ENCODE measurements at regions not wholly inside any gene's neighbourhood (a gene's known extent, or its start where the extent isn't known, plus 50 kb on each side); places are given as distances from the start of the nearest gene placed in this dataset.

- TF ChIP-seq TAF1 (conservative IDR thresholded peaks at IDR 0.05) (no peak), FOXA1 (IDR thresholded peaks at IDR 0.05) (no peak)
- TF ChIP-seq, protein P1, sequence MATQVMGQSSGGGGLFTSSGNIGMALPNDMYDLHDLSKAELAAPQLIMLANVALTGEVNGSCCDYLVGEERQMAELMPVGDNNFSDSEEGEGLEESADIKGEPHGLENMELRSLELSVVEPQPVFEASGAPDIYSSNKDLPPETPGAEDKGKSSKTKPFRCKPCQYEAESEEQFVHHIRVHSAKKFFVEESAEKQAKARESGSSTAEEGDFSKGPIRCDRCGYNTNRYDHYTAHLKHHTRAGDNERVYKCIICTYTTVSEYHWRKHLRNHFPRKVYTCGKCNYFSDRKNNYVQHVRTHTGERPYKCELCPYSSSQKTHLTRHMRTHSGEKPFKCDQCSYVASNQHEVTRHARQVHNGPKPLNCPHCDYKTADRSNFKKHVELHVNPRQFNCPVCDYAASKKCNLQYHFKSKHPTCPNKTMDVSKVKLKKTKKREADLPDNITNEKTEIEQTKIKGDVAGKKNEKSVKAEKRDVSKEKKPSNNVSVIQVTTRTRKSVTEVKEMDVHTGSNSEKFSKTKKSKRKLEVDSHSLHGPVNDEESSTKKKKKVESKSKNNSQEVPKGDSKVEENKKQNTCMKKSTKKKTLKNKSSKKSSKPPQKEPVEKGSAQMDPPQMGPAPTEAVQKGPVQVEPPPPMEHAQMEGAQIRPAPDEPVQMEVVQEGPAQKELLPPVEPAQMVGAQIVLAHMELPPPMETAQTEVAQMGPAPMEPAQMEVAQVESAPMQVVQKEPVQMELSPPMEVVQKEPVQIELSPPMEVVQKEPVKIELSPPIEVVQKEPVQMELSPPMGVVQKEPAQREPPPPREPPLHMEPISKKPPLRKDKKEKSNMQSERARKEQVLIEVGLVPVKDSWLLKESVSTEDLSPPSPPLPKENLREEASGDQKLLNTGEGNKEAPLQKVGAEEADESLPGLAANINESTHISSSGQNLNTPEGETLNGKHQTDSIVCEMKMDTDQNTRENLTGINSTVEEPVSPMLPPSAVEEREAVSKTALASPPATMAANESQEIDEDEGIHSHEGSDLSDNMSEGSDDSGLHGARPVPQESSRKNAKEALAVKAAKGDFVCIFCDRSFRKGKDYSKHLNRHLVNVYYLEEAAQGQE (IDR thresholded peaks at IDR 0.05): no peak
- 77% methylated on average over 6 of the region's 6 CpGs for WGBS
- no peak for DNase-seq (ENCODE audit: low spot score)
- Histone ChIP-seq H3K27ac (ENCODE audit: low read depth in 1 of 2, low read length in 2 of 2) (no peak overlapping the region), H3K27me3 (ENCODE audit: control insufficient read depth in 4 of 4, insufficient read depth in 4 of 4, low read length in 3 of 4) (peaks cover 0 to 4% (median 0%) of the 10 kb centered on the region in 4 donors), H3K36me3 (ENCODE audit: control insufficient read depth in 4 of 4, insufficient read depth in 3 of 4, low read depth in 1 of 4, low read length in 3 of 4) (no peaks in the 10 kb centered on the region), H3K4me3 (ENCODE audit: low read depth in 1 of 3, low read length in 3 of 3) (no peak overlapping the region), H3K4me1 (ENCODE audit: control insufficient read depth in 4 of 4, insufficient read depth in 4 of 4, low read length in 3 of 4) (no peaks in the 10 kb centered on the region), H3K9me3 (ENCODE audit: control insufficient read depth in 4 of 4, low read length in 3 of 4) (no peaks in the 10 kb centered on the region), H3K9ac (ENCODE audit: low read depth in 1 of 2, low read length in 2 of 2) (no peak overlapping the region)
Measured at GRCh38 chr18:37762076-37762621, 196.6 kb upstream of the CELF4 start.

GRCh38 chr18:37754141-37754540 is 188.5 kb upstream of the CELF4 start:
- TF ChIP-seq, protein P1 (IDR thresholded peaks at IDR 0.05): no peak
- TF ChIP-seq HNF4A (conservative IDR thresholded peaks at IDR 0.05) (no peak), ATF3 (IDR thresholded peaks at IDR 0.05) (no peak), MAX (IDR thresholded peaks at IDR 0.05) (no peak), FOXA2 (IDR thresholded peaks at IDR 0.05) (no peak), GABPA (IDR thresholded peaks at IDR 0.05 in 1 of 2, conservative IDR thresholded peaks at IDR 0.05 in 1 of 2) (no peak), EGR1 (IDR thresholded peaks at IDR 0.05; ENCODE audit: low read depth in 2 of 2) (no peak), FOXA1 (IDR thresholded peaks at IDR 0.05) (no peak), RXRA (IDR thresholded peaks at IDR 0.05) (no peak), RAD21 (IDR thresholded peaks at IDR 0.05) (no peak), ZBTB33 (IDR thresholded peaks at IDR 0.05) (no peak), TAF1 (conservative IDR thresholded peaks at IDR 0.05) (no peak), YY1 (IDR thresholded peaks at IDR 0.05) (no peak), NR2F2 (IDR thresholded peaks at IDR 0.05) (no peak), HNF4G (IDR thresholded peaks at IDR 0.05) (no peak)
- TF ChIP-seq, protein P2, sequence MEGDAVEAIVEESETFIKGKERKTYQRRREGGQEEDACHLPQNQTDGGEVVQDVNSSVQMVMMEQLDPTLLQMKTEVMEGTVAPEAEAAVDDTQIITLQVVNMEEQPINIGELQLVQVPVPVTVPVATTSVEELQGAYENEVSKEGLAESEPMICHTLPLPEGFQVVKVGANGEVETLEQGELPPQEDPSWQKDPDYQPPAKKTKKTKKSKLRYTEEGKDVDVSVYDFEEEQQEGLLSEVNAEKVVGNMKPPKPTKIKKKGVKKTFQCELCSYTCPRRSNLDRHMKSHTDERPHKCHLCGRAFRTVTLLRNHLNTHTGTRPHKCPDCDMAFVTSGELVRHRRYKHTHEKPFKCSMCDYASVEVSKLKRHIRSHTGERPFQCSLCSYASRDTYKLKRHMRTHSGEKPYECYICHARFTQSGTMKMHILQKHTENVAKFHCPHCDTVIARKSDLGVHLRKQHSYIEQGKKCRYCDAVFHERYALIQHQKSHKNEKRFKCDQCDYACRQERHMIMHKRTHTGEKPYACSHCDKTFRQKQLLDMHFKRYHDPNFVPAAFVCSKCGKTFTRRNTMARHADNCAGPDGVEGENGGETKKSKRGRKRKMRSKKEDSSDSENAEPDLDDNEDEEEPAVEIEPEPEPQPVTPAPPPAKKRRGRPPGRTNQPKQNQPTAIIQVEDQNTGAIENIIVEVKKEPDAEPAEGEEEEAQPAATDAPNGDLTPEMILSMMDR (IDR thresholded peaks at IDR 0.05; ENCODE audit: low read depth, low read length, missing input control): no peak
- Histone ChIP-seq H3K27ac (ENCODE audit: low read depth in 1 of 2, low read length in 2 of 2) (no peak overlapping the region), H3K36me3 (ENCODE audit: control insufficient read depth in 4 of 4, insufficient read depth in 3 of 4, low read depth in 1 of 4, low read length in 3 of 4) (no peaks in the 10 kb centered on the region), H3K27me3 (ENCODE audit: control insufficient read depth in 4 of 4, insufficient read depth in 4 of 4, low read length in 3 of 4) (no peaks in the 10 kb centered on the region), H3K4me3 (ENCODE audit: low read depth in 1 of 3, low read length in 3 of 3) (no peak overlapping the region), H3K9me3 (ENCODE audit: control insufficient read depth in 4 of 4, low read length in 3 of 4) (no peaks in the 10 kb centered on the region), H3K4me1 (ENCODE audit: control insufficient read depth in 4 of 4, insufficient read depth in 4 of 4, low read length in 3 of 4) (no peaks in the 10 kb centered on the region), H3K9ac (ENCODE audit: low read depth in 1 of 2, low read length in 2 of 2) (no peak overlapping the region)
- DNase-seq (ENCODE audit: low spot score): no peak

Measured in liver (tissue), 8 donors.